ENCODE measurements at regions not wholly inside any gene's neighbourhood (a gene's known extent, or its start where the extent isn't known, plus 50 kb on each side); places are given as distances from the start of the nearest gene placed in this dataset.

- Histone ChIP-seq H3K4me3 (ENCODE audit: low read depth in 1 of 2, low read length in 2 of 2) (no peak overlapping the region), H3K4me1 (ENCODE audit: control insufficient read depth in 2 of 2, insufficient read depth in 2 of 2, low read length in 1 of 2) (peaks cover 0 to 4% of the 10 kb centered on the region in 2 donors), H3K36me3 (ENCODE audit: control insufficient read depth in 2 of 2, insufficient read depth in 2 of 2, low read length in 1 of 2) (no peaks in the 10 kb centered on the region), H3K9me3 (ENCODE audit: control insufficient read depth in 2 of 2, insufficient read depth in 1 of 2, low read depth in 1 of 2, low read length in 1 of 2) (peaks cover 0 to 2% of the 10 kb centered on the region in 2 donors), H3K27ac (ENCODE audit: low read depth in 2 of 2, low read length in 1 of 2) (no peak overlapping the region), H3K27me3 (ENCODE audit: control insufficient read depth in 1 of 2, insufficient read depth in 2 of 2, low read length in 2 of 2) (no peaks in the 10 kb centered on the region)
- WGBS, 2 donors: 72 to 74% methylated on average over 3 of the region's 3 CpGs
These were observed 105.8 kb downstream of the QRSL1 start for GRCh38 chr6:106735136-106735633.

GRCh38 chr6:106733386-106733785 is 104.0 kb downstream of the QRSL1 start:
- H3K36me3 ChIP-seq (ENCODE audit: control insufficient read depth in 2 of 2, insufficient read depth in 2 of 2, low read length in 1 of 2): no peaks in the 10 kb centered on the region
- no peaks in the 10 kb centered on the region for H3K4me1 ChIP-seq (ENCODE audit: control insufficient read depth in 2 of 2, insufficient read depth in 2 of 2, low read length in 1 of 2)
- H3K27ac ChIP-seq (ENCODE audit: low read depth in 2 of 2, low read length in 1 of 2): no peak overlapping the region
- WGBS, 2 donors: 83 to 88% methylated on average over 2 of the region's 2 CpGs
- H3K4me3 ChIP-seq (ENCODE audit: low read depth in 1 of 2, low read length in 2 of 2): no peak overlapping the region
- H3K9me3 ChIP-seq (ENCODE audit: control insufficient read depth in 2 of 2, insufficient read depth in 1 of 2, low read depth in 1 of 2, low read length in 1 of 2): peaks cover 0 to 2% of the 10 kb centered on the region in 2 donors
- no peaks in the 10 kb centered on the region for H3K27me3 ChIP-seq (ENCODE audit: control insufficient read depth in 1 of 2, insufficient read depth in 2 of 2, low read length in 2 of 2)

GRCh38 chr6:106732376-106732940 is 103.1 kb downstream of the QRSL1 start:
- WGBS, 2 donors: 78 to 86% methylated on average over 7 of the region's 7 CpGs
- Histone ChIP-seq H3K9me3 (ENCODE audit: control insufficient read depth in 2 of 2, insufficient read depth in 1 of 2, low read depth in 1 of 2, low read length in 1 of 2) (peaks cover 0 to 2% of the 10 kb centered on the region in 2 donors), H3K4me1 (ENCODE audit: control insufficient read depth in 2 of 2, insufficient read depth in 2 of 2, low read length in 1 of 2) (peaks cover 0 to 3% of the 10 kb centered on the region in 2 donors), H3K27me3 (ENCODE audit: control insufficient read depth in 1 of 2, insufficient read depth in 2 of 2, low read length in 2 of 2) (no peaks in the 10 kb centered on the region), H3K27ac (ENCODE audit: low read depth in 2 of 2, low read length in 1 of 2) (no peak overlapping the region), H3K4me3 (ENCODE audit: low read depth in 1 of 2, low read length in 2 of 2) (no peak overlapping the region), H3K36me3 (ENCODE audit: control insufficient read depth in 2 of 2, insufficient read depth in 2 of 2, low read length in 1 of 2) (no peaks in the 10 kb centered on the region)

- Histone ChIP-seq H3K4me3 (ENCODE audit: low read depth in 1 of 2, low read length in 2 of 2) (no peak overlapping the region), H3K4me1 (ENCODE audit: control insufficient read depth in 2 of 2, insufficient read depth in 2 of 2, low read length in 1 of 2) (peaks cover 0 to 3% of the 10 kb centered on the region in 2 donors), H3K9me3 (ENCODE audit: control insufficient read depth in 2 of 2, insufficient read depth in 1 of 2, low read depth in 1 of 2, low read length in 1 of 2) (peaks cover 0 to 2% of the 10 kb centered on the region in 2 donors), H3K36me3 (ENCODE audit: control insufficient read depth in 2 of 2, insufficient read depth in 2 of 2, low read length in 1 of 2) (no peaks in the 10 kb centered on the region), H3K27me3 (ENCODE audit: control insufficient read depth in 1 of 2, insufficient read depth in 2 of 2, low read length in 2 of 2) (no peaks in the 10 kb centered on the region), H3K27ac (ENCODE audit: low read depth in 2 of 2, low read length in 1 of 2) (no peak overlapping the region)
- WGBS, 2 donors: 98 to 100% methylated on average over 1 of the region's 1 CpG
These were observed 102.4 kb downstream of the QRSL1 start for GRCh38 chr6:106731843-106732160.

GRCh38 chr6:106731144-106731842 is 101.9 kb downstream of the QRSL1 start:
- 43 to 59% methylated on average over 6 of the region's 6 CpGs for WGBS, 2 donors
- Histone ChIP-seq H3K27me3 (ENCODE audit: control insufficient read depth in 1 of 2, insufficient read depth in 2 of 2, low read length in 2 of 2) (no peaks in the 10 kb centered on the region), H3K9me3 (ENCODE audit: control insufficient read depth in 2 of 2, insufficient read depth in 1 of 2, low read depth in 1 of 2, low read length in 1 of 2) (peaks cover 0 to 2% of the 10 kb centered on the region in 2 donors), H3K4me1 (ENCODE audit: control insufficient read depth in 2 of 2, insufficient read depth in 2 of 2, low read length in 1 of 2) (peaks cover 0 to 3% of the 10 kb centered on the region in 2 donors), H3K36me3 (ENCODE audit: control insufficient read depth in 2 of 2, insufficient read depth in 2 of 2, low read length in 1 of 2) (no peaks in the 10 kb centered on the region), H3K4me3 (ENCODE audit: low read depth in 1 of 2, low read length in 2 of 2) (no peak overlapping the region), H3K27ac (ENCODE audit: low read depth in 2 of 2, low read length in 1 of 2) (no peak overlapping the region)

GRCh38 chr6:106730718-106731117 is 101.3 kb downstream of the QRSL1 start:
- peaks cover 0 to 3% of the 10 kb centered on the region in 2 donors for H3K4me1 ChIP-seq (ENCODE audit: control insufficient read depth in 2 of 2, insufficient read depth in 2 of 2, low read length in 1 of 2)
- H3K27ac ChIP-seq (ENCODE audit: low read depth in 2 of 2, low read length in 1 of 2): no peak overlapping the region
- H3K27me3 ChIP-seq (ENCODE audit: control insufficient read depth in 1 of 2, insufficient read depth in 2 of 2, low read length in 2 of 2): no peaks in the 10 kb centered on the region
- H3K9me3 ChIP-seq (ENCODE audit: control insufficient read depth in 2 of 2, insufficient read depth in 1 of 2, low read depth in 1 of 2, low read length in 1 of 2): peaks cover 0 to under 1% of the 10 kb centered on the region in 2 donors
- no peak overlapping the region for H3K4me3 ChIP-seq (ENCODE audit: low read depth in 1 of 2, low read length in 2 of 2)
- H3K36me3 ChIP-seq (ENCODE audit: control insufficient read depth in 2 of 2, insufficient read depth in 2 of 2, low read length in 1 of 2): no peaks in the 10 kb centered on the region
- WGBS, 2 donors: 40 to 42% methylated on average over 6 of the region's 6 CpGs

GRCh38 chr6:106730264-106730663 is 100.9 kb downstream of the QRSL1 start:
- peaks cover 0 to 3% of the 10 kb centered on the region in 2 donors for H3K4me1 ChIP-seq (ENCODE audit: control insufficient read depth in 2 of 2, insufficient read depth in 2 of 2, low read length in 1 of 2)
- H3K36me3 ChIP-seq (ENCODE audit: control insufficient read depth in 2 of 2, insufficient read depth in 2 of 2, low read length in 1 of 2): no peaks in the 10 kb centered on the region
- 92 to 96% methylated on average over 1 of the region's 1 CpG for WGBS, 2 donors
- no peak overlapping the region for H3K4me3 ChIP-seq (ENCODE audit: low read depth in 1 of 2, low read length in 2 of 2)
- no peak overlapping the region for H3K27ac ChIP-seq (ENCODE audit: low read depth in 2 of 2, low read length in 1 of 2)
- H3K9me3 ChIP-seq (ENCODE audit: control insufficient read depth in 2 of 2, insufficient read depth in 1 of 2, low read depth in 1 of 2, low read length in 1 of 2): no peaks in the 10 kb centered on the region
- no peaks in the 10 kb centered on the region for H3K27me3 ChIP-seq (ENCODE audit: control insufficient read depth in 1 of 2, insufficient read depth in 2 of 2, low read length in 2 of 2)

GRCh38 chr6:106729841-106730240 is 100.5 kb downstream of the QRSL1 start:
- Histone ChIP-seq H3K27ac (ENCODE audit: low read depth in 2 of 2, low read length in 1 of 2) (no peak overlapping the region), H3K36me3 (ENCODE audit: control insufficient read depth in 2 of 2, insufficient read depth in 2 of 2, low read length in 1 of 2) (no peaks in the 10 kb centered on the region)
- WGBS, 2 donors: 77 to 78% methylated on average over 4 of the region's 4 CpGs

GRCh38 chr6:106728296-106728870 is 99.0 kb downstream of the QRSL1 start:
- no peak overlapping the region for H3K27ac ChIP-seq (ENCODE audit: low read depth in 2 of 2, low read length in 1 of 2)

More at GRCh38 chr6:106729841-106730240, 100.5 kb downstream of the QRSL1 start:
- Histone ChIP-seq H3K9me3 (ENCODE audit: control insufficient read depth in 2 of 2, insufficient read depth in 1 of 2, low read depth in 1 of 2, low read length in 1 of 2) (no peaks in the 10 kb centered on the region), H3K4me3 (ENCODE audit: low read depth in 1 of 2, low read length in 2 of 2) (no peak overlapping the region), H3K27me3 (ENCODE audit: control insufficient read depth in 1 of 2, insufficient read depth in 2 of 2, low read length in 2 of 2) (no peaks in the 10 kb centered on the region), H3K4me1 (ENCODE audit: control insufficient read depth in 2 of 2, insufficient read depth in 2 of 2, low read length in 1 of 2) (peaks cover 0 to 3% of the 10 kb centered on the region in 2 donors)

More at GRCh38 chr6:106728296-106728870, 99.0 kb downstream of the QRSL1 start:
- Histone ChIP-seq H3K4me1 (ENCODE audit: control insufficient read depth in 2 of 2, insufficient read depth in 2 of 2, low read length in 1 of 2) (peaks cover 0 to 3% of the 10 kb centered on the region in 2 donors), H3K36me3 (ENCODE audit: control insufficient read depth in 2 of 2, insufficient read depth in 2 of 2, low read length in 1 of 2) (no peaks in the 10 kb centered on the region), H3K4me3 (ENCODE audit: low read depth in 1 of 2, low read length in 2 of 2) (no peak overlapping the region), H3K27me3 (ENCODE audit: control insufficient read depth in 1 of 2, insufficient read depth in 2 of 2, low read length in 2 of 2) (no peaks in the 10 kb centered on the region), H3K9me3 (ENCODE audit: control insufficient read depth in 2 of 2, insufficient read depth in 1 of 2, low read depth in 1 of 2, low read length in 1 of 2) (no peaks in the 10 kb centered on the region)
- WGBS, 2 donors: 64 to 70% methylated on average over 5 of the region's 5 CpGs
